NCI-H345 treated with DMSO at 0.1 percent for 48 hours (cell line): ENCODE measurements at regions not wholly inside any gene's neighbourhood (a gene's known extent, or its start where the extent isn't known, plus 50 kb on each side); places are given as distances from the start of the nearest gene placed in this dataset.
A peak's percentile ranks its signal among the peaks of the same experiment; 100 is the strongest.

ENCODE experiments used
- DNase-seq: peaks from one replicate; lab custom pipeline; 2025; ENCODE audit not compliant: unreplicated experiment; lab: John Stamatoyannopoulos, UW

- no peak for DNase-seq
Measured at GRCh38 chr2:122905431-122905830, 1119.7 kb upstream of the CNTNAP5 start.

- no peak for DNase-seq
Measured at GRCh38 chr2:122908159-122908558, 1116.9 kb upstream of the CNTNAP5 start.

- DNase-seq = peak; percentile 65
Measured at GRCh38 chr2:122927197-122927596, 1097.9 kb upstream of the CNTNAP5 start.

GRCh38 chr2:122927710-122928557, 1097.2 kb upstream of the CNTNAP5 start:
- no peak for DNase-seq

GRCh38 chr2:122929347-122929746, 1095.7 kb upstream of the CNTNAP5 start:
- DNase-seq = no peak

- no peak for DNase-seq
Measured at GRCh38 chr2:122935506-122935905, 1089.6 kb upstream of the CNTNAP5 start.

- DNase-seq = no peak
Measured at GRCh38 chr2:122939796-122940195, 1085.3 kb upstream of the CNTNAP5 start.

- no peak for DNase-seq
Measured at GRCh38 chr2:122949523-122949922, 1075.6 kb upstream of the CNTNAP5 start.

GRCh38 chr2:122955776-122956175, 1069.3 kb upstream of the CNTNAP5 start:
- no peak for DNase-seq

GRCh38 chr2:122960759-122961641, 1064.1 kb upstream of the CNTNAP5 start:
- DNase-seq = peak; percentile 69

GRCh38 chr2:122966461-122966860, 1058.6 kb upstream of the CNTNAP5 start:
- DNase-seq = no peak

- no peak for DNase-seq
Measured at GRCh38 chr2:122977580-122977979, 1047.5 kb upstream of the CNTNAP5 start.

GRCh38 chr2:122980671-122981070, 1044.4 kb upstream of the CNTNAP5 start:
- DNase-seq = no peak

GRCh38 chr2:122982936-122983335, 1042.2 kb upstream of the CNTNAP5 start:
- no peak for DNase-seq

GRCh38 chr2:122988395-122989221, 1036.5 kb upstream of the CNTNAP5 start:
- DNase-seq = no peak

- no peak for DNase-seq
Measured at GRCh38 chr2:122993592-122993991, 1031.5 kb upstream of the CNTNAP5 start.

- DNase-seq = no peak
Measured at GRCh38 chr2:122999258-122999657, 1025.8 kb upstream of the CNTNAP5 start.

GRCh38 chr2:122999821-123000220, 1025.3 kb upstream of the CNTNAP5 start:
- DNase-seq = no peak

- DNase-seq = no peak
Measured at GRCh38 chr2:123002660-123003248, 1022.3 kb upstream of the CNTNAP5 start.

- no peak for DNase-seq
Measured at GRCh38 chr2:123015186-123015585, 1009.9 kb upstream of the CNTNAP5 start.

- DNase-seq = no peak
Measured at GRCh38 chr2:123035541-123035940, 989.5 kb upstream of the CNTNAP5 start.
